ENCODE measurements at regions not wholly inside any gene's neighbourhood (a gene's known extent, or its start where the extent isn't known, plus 50 kb on each side); places are given as distances from the start of the nearest gene placed in this dataset.

- peak; percentile 40 for DNase-seq (ENCODE audit: low spot score)
- no peak overlapping the region for H2AFZ ChIP-seq (replicated peaks)
- no peak overlapping the region for H3K9ac ChIP-seq
- no peak for TF ChIP-seq EZH2phosphoT487 (IDR thresholded peaks at IDR 0.05)
- TF ChIP-seq EZH2 (IDR thresholded peaks at IDR 0.05): no peak
- no peak for TF ChIP-seq CTCF (IDR thresholded peaks at IDR 0.05)
- H3K4me1 ChIP-seq: peaks cover 30% of the 10 kb centered on the region
- Mint-ChIP-seq H3K27ac (peak overlapping the region; percentile 70), H3K27me3 (ENCODE audit: insufficient read depth, low read depth) (peaks cover 11% of the 10 kb centered on the region), H3K4me1 (peaks cover 24% of the 10 kb centered on the region), H3K9me3 (peaks cover 29% of the 10 kb centered on the region), H3K36me3 (peaks cover 6% of the 10 kb centered on the region), H3K4me3 (no peak overlapping the region)
- H3K4me2 ChIP-seq: peak overlapping the region; percentile 27
- H3K4me3 ChIP-seq: no peak overlapping the region
- H3K79me2 ChIP-seq (ENCODE audit: low read depth): no peaks in the 10 kb centered on the region
- H3F3A ChIP-seq (ENCODE audit: low read depth): peaks cover 7% of the 10 kb centered on the region
- H3K36me3 ChIP-seq: no peaks in the 10 kb centered on the region
- H4K20me1 ChIP-seq (ENCODE audit: low read depth): no peaks in the 10 kb centered on the region
- H3K9me3 ChIP-seq (ENCODE audit: low read depth): no peaks in the 10 kb centered on the region
- H3K27ac ChIP-seq: peak overlapping the region; percentile 54
- peaks cover 6% of the 10 kb centered on the region for H3K27me3 ChIP-seq
Observed at GRCh38 chr13:91169321-91170050, 178.0 kb upstream of the MIR17HG start.

GRCh38 chr13:91172160-91172559 is 175.3 kb upstream of the MIR17HG start:
- no peak overlapping the region for H3K27ac Mint-ChIP-seq
- peaks cover 22% of the 10 kb centered on the region for H3K4me1 Mint-ChIP-seq
- Histone ChIP-seq H3K4me2 (no peak overlapping the region), H3K36me3 (no peaks in the 10 kb centered on the region), H3F3A (ENCODE audit: low read depth) (peaks cover 7% of the 10 kb centered on the region), H3K4me1 (peaks cover 23% of the 10 kb centered on the region), H3K4me3 (no peak overlapping the region), H3K27ac (no peak overlapping the region), H3K9ac (no peak overlapping the region), H3K27me3 (peaks cover 19% of the 10 kb centered on the region), H2AFZ (replicated peaks) (no peak overlapping the region), H4K20me1 (ENCODE audit: low read depth) (no peaks in the 10 kb centered on the region), H3K79me2 (ENCODE audit: low read depth) (no peaks in the 10 kb centered on the region), H3K9me3 (ENCODE audit: low read depth) (no peaks in the 10 kb centered on the region)
- peaks cover 8% of the 10 kb centered on the region for H3K36me3 Mint-ChIP-seq
- peaks cover 11% of the 10 kb centered on the region for H3K27me3 Mint-ChIP-seq (ENCODE audit: insufficient read depth, low read depth)
- peaks cover 32% of the 10 kb centered on the region for H3K9me3 Mint-ChIP-seq
- no peak for TF ChIP-seq CTCF (IDR thresholded peaks at IDR 0.05)
- no peak for TF ChIP-seq EZH2 (IDR thresholded peaks at IDR 0.05)
- TF ChIP-seq EZH2phosphoT487 (IDR thresholded peaks at IDR 0.05): no peak
- H3K4me3 Mint-ChIP-seq: no peak overlapping the region
- DNase-seq (ENCODE audit: low spot score): no peak

- H2AFZ ChIP-seq (replicated peaks): peak overlapping the region; percentile 76
- H3K4me3 ChIP-seq: peak overlapping the region; percentile 32
- DNase-seq (ENCODE audit: low spot score): no peak
- H3K27me3 Mint-ChIP-seq (ENCODE audit: insufficient read depth, low read depth): peaks cover 7% of the 10 kb centered on the region
- H3K4me3 Mint-ChIP-seq: no peak overlapping the region
- peaks cover 1% of the 10 kb centered on the region for H3K4me1 ChIP-seq
- peaks cover 8% of the 10 kb centered on the region for H3K36me3 Mint-ChIP-seq
- H3F3A ChIP-seq (ENCODE audit: low read depth): peaks cover under 1% of the 10 kb centered on the region
- peaks cover 9% of the 10 kb centered on the region for H3K4me1 Mint-ChIP-seq
- no peak overlapping the region for H3K27ac Mint-ChIP-seq
- H3K36me3 ChIP-seq: no peaks in the 10 kb centered on the region
- no peak overlapping the region for H3K9ac ChIP-seq
- no peak overlapping the region for H3K27ac ChIP-seq
- no peaks in the 10 kb centered on the region for H3K9me3 ChIP-seq (ENCODE audit: low read depth)
- TF ChIP-seq EZH2phosphoT487 (IDR thresholded peaks at IDR 0.05) (no peak), CTCF (IDR thresholded peaks at IDR 0.05) (no peak), EZH2 (IDR thresholded peaks at IDR 0.05) (no peak)
- H4K20me1 ChIP-seq (ENCODE audit: low read depth): no peaks in the 10 kb centered on the region
- H3K9me3 Mint-ChIP-seq: peaks cover 24% of the 10 kb centered on the region
- H3K79me2 ChIP-seq (ENCODE audit: low read depth): no peaks in the 10 kb centered on the region
- H3K4me2 ChIP-seq: peak overlapping the region; percentile 71
- H3K27me3 ChIP-seq: peaks cover 19% of the 10 kb centered on the region
Observed at GRCh38 chr13:91174886-91175501, 172.5 kb upstream of the MIR17HG start.

Data from neural progenitor cell (in vitro differentiated cells).